ENCODE measurements at regions not wholly inside any gene's neighbourhood (a gene's known extent, or its start where the extent isn't known, plus 50 kb on each side); places are given as distances from the start of the nearest gene placed in this dataset.

DNA sequence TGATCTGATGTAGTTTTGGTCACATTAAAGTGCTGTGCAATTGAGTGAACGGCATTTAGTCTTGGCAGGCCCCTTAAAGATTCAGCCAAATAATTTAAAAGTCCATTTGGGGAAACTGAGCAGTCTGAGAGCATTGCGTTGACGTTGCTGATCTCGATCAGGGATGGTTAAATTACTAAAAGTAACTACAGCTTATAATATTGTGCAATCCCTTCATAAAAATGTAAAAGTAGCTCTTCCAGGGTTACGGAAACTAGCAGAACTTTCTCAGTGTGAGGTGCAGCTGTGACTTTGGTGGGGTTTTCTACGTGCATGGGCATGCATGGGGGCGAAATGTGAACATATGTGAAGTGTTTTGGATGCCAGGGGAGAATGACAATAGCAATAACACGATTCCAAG lies 184.5 kb upstream of the RNF32 start:
- Histone ChIP-seq H3K27ac (replicated peaks) (no peak overlapping the region), H3K4me3 (replicated peaks; ENCODE audit: insufficient read depth, low read length) (no peak overlapping the region), H3K27me3 (ENCODE audit: insufficient read depth, poor library complexity, severe bottlenecking) (peaks cover 2% of the 10 kb centered on the region)
- TF ChIP-seq POLR2AphosphoS5 (IDR thresholded peaks at IDR 0.05; ENCODE audit: low read depth) (no peak), CTCF (IDR thresholded peaks at IDR 0.05; ENCODE audit: insufficient read depth, low read length) (no peak), GABPA (IDR thresholded peaks at IDR 0.05; ENCODE audit: low read depth) (no peak), REST (IDR thresholded peaks at IDR 0.05; ENCODE audit: insufficient replicate concordance, low read depth) (no peak), SPI1 (IDR thresholded peaks at IDR 0.05; ENCODE audit: borderline replicate concordance, low read depth) (no peak)
- DNase-seq (ENCODE audit: low read depth in 1 of 2, low spot score in 1 of 2), result no peak

DNA sequence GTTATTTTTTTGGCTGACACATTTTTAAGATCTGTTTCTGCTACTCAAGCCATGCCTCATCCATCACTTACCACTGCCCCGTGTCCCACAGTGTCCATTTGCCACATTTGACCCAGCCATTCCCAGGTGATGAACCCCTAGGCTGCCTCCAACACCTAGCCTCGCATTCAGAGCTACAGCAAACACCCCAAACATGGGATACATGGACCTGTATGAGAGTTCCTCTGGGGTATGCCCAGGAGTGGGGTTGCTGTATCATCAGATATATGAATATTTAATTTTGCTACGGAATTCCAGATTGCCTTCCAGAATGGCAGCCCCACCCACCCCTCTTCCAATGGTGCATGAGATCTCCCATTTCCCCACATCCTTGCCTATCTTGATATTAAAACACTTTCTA lies 190.1 kb upstream of the RNF32 start:
- no peak overlapping the region for H3K27ac ChIP-seq (replicated peaks)
- no peaks in the 10 kb centered on the region for H3K27me3 ChIP-seq (ENCODE audit: insufficient read depth, poor library complexity, severe bottlenecking)
- TF ChIP-seq GABPA (IDR thresholded peaks at IDR 0.05; ENCODE audit: low read depth), result no peak
- TF ChIP-seq CTCF (IDR thresholded peaks at IDR 0.05; ENCODE audit: insufficient read depth, low read length), result no peak
- TF ChIP-seq REST (IDR thresholded peaks at IDR 0.05; ENCODE audit: insufficient replicate concordance, low read depth), result no peak
- TF ChIP-seq POLR2AphosphoS5 (IDR thresholded peaks at IDR 0.05; ENCODE audit: low read depth), result no peak
- no peak for TF ChIP-seq SPI1 (IDR thresholded peaks at IDR 0.05; ENCODE audit: borderline replicate concordance, low read depth)
- H3K4me3 ChIP-seq (replicated peaks; ENCODE audit: insufficient read depth, low read length), result no peak overlapping the region
- no peak for DNase-seq (ENCODE audit: low read depth in 1 of 2, low spot score in 1 of 2)

DNA sequence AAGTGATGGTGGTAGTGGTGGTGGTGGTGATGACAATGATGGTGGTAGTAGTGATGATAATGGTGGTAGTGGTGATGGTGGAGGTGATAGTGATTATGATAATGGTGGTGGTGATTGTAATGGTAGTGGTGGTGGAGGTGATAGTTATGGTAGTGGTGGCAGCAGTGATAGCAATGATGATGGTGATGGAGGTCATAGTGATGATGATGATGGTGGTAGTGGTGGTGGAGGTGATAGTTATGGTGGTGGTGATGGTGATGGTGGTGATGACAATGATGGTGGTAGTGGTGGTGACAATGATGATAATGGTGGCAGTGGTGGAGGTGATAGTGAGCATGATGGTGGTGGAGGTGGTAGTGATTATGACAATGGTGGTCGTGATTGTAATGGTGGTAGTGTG lies 191.7 kb upstream of the RNF32 start:
- DNase-seq (ENCODE audit: low read depth in 1 of 2, low spot score in 1 of 2), result no peak
- H3K27me3 ChIP-seq (ENCODE audit: insufficient read depth, poor library complexity, severe bottlenecking), result no peaks in the 10 kb centered on the region
- no peak for TF ChIP-seq REST (IDR thresholded peaks at IDR 0.05; ENCODE audit: insufficient replicate concordance, low read depth)
- no peak for TF ChIP-seq SPI1 (IDR thresholded peaks at IDR 0.05; ENCODE audit: borderline replicate concordance, low read depth)
- no peak for TF ChIP-seq POLR2AphosphoS5 (IDR thresholded peaks at IDR 0.05; ENCODE audit: low read depth)
- no peak for TF ChIP-seq GABPA (IDR thresholded peaks at IDR 0.05; ENCODE audit: low read depth)
- TF ChIP-seq CTCF (IDR thresholded peaks at IDR 0.05; ENCODE audit: insufficient read depth, low read length), result no peak
- no peak overlapping the region for H3K4me3 ChIP-seq (replicated peaks; ENCODE audit: insufficient read depth, low read length)
- no peak overlapping the region for H3K27ac ChIP-seq (replicated peaks)
